H1 (cell line): ENCODE measurements at regions not wholly inside any gene's neighbourhood (a gene's known extent, or its start where the extent isn't known, plus 50 kb on each side); places are given as distances from the start of the nearest gene placed in this dataset.

Experiments
- ASH2L ChIP-seq: fragments of 200-600, 300-600 bp; sonication (generic); IDR thresholded peaks from one replicate; pipeline ENCODE4 v1.7.1; 2017; ENCODE audit warnings: low read length
- CBX8 ChIP-seq: fragments of 300-800, 300-1000 bp; sonication (generic); IDR thresholded peaks from 2 replicates; pipeline ENCODE4 v1.7.1; 2016; ENCODE audit warnings: low read depth, low read length, borderline replicate concordance
- CEBPB ChIP-seq: IDR thresholded peaks from 2 replicates; pipeline ENCODE4 v1.6.1; 2012; ENCODE audit warnings: low read depth, low read length
- CHD1 ChIP-seq: IDR thresholded peaks from 2 replicates; pipeline ENCODE4 v1.6.1; 2012; ENCODE audit warnings: low read depth, low read length, improper control_type of control experiment
- EZH2 ChIP-seq: fragments of 200-600 bp; sonication (generic); IDR thresholded peaks from 2 replicates; pipeline ENCODE4 v1.7.1; 2012; ENCODE audit warnings: low read depth, mild to moderate bottlenecking, moderate library complexity, low read length, inconsistent platforms; ENCODE audit not compliant: severe bottlenecking
- FOSL1 ChIP-seq: IDR thresholded peaks from 2 replicates; pipeline ENCODE4 v1.6.1; 2011; ENCODE audit warnings: mild to moderate bottlenecking, low read depth, low read length, moderate library complexity; ENCODE audit not compliant: insufficient read depth
- POLR2A ChIP-seq, 2 experiments: IDR thresholded peaks; 1 replicate in 1 of 2; 2 replicates in 1 of 2; pipeline ENCODE4 v1.6.1; 2011; ENCODE audit warnings: low read depth in 2 of 2, low read length in 2 of 2, mild to moderate bottlenecking in 2 of 2; ENCODE audit errors: control extremely low read depth in 1 of 2
- RAD21 ChIP-seq, 2 experiments: IDR thresholded peaks in 1 of 2; conservative IDR thresholded peaks in 1 of 2; 2 replicates each; pipeline ENCODE4 v1.6.1; 2011; ENCODE audit warnings: low read depth in 2 of 2, low read length in 2 of 2, improper control_type of control experiment in 1 of 2, inconsistent platforms in 1 of 2, mild to moderate bottlenecking in 1 of 2, moderate library complexity in 1 of 2
- RBBP5 ChIP-seq: IDR thresholded peaks from 2 replicates; pipeline ENCODE4 v1.7.1; 2012; ENCODE audit warnings: low read depth, mild to moderate bottlenecking, inconsistent platforms, low read length, moderate library complexity, borderline replicate concordance
- SP1 ChIP-seq: IDR thresholded peaks from 2 replicates; pipeline ENCODE4 v1.6.1; 2011; ENCODE audit warnings: low read depth, low read length
- TF ChIP-seq, protein P1 (sequence below), 3 experiments: IDR thresholded peaks; 1 replicate in 2 of 3; 2 replicates in 1 of 3; pipeline versions ENCODE4 v1.5.1 to v1.6.1; 2011; ENCODE audit warnings: low read length in 3 of 3, mild to moderate bottlenecking in 3 of 3, inconsistent platforms in 2 of 3, low read depth in 1 of 3, moderate library complexity in 1 of 3; ENCODE audit not compliant: insufficient read depth in 1 of 3; ENCODE audit errors: control extremely low read depth in 1 of 3
- TF ChIP-seq, protein P2 (sequence below): IDR thresholded peaks from 2 replicates; pipeline ENCODE4 v1.6.1; 2012; ENCODE audit warnings: low read length, inconsistent platforms
- TF ChIP-seq, protein P3 (sequence below): IDR thresholded peaks from 2 replicates; pipeline ENCODE4 v1.6.1; 2011; ENCODE audit warnings: low read depth, mild to moderate bottlenecking, low read length; ENCODE audit not compliant: insufficient read depth
- TF ChIP-seq, protein P4 (sequence below): IDR thresholded peaks from 2 replicates; pipeline ENCODE4 v1.6.1; 2012; ENCODE audit warnings: inconsistent platforms

DNA sequence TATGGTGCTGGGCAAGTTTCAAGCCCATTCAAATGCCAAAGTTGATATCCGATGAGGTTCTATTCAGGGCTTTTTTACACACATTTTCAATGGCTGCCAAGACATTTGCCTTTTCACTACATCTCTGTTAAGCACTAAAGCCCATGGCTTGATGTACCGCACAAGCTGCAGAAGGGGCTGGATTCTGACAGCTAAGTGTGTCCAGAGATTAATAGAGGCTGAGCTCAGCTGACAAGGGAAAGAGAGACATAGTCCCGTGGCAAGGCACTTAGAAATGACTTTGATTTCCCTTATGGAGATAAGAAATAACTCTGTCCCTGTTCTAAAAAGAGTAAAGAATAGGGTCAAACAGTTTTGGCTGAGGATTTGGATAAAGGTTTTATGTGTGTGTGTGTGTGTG lies 198.6 kb downstream of the DMRT2 start:
- no peak for TF ChIP-seq RBBP5
- TF ChIP-seq, protein P1, sequence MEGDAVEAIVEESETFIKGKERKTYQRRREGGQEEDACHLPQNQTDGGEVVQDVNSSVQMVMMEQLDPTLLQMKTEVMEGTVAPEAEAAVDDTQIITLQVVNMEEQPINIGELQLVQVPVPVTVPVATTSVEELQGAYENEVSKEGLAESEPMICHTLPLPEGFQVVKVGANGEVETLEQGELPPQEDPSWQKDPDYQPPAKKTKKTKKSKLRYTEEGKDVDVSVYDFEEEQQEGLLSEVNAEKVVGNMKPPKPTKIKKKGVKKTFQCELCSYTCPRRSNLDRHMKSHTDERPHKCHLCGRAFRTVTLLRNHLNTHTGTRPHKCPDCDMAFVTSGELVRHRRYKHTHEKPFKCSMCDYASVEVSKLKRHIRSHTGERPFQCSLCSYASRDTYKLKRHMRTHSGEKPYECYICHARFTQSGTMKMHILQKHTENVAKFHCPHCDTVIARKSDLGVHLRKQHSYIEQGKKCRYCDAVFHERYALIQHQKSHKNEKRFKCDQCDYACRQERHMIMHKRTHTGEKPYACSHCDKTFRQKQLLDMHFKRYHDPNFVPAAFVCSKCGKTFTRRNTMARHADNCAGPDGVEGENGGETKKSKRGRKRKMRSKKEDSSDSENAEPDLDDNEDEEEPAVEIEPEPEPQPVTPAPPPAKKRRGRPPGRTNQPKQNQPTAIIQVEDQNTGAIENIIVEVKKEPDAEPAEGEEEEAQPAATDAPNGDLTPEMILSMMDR (IDR thresholded peaks at IDR 0.05; ENCODE audit: control extremely low read depth in 1 of 3, insufficient read depth in 1 of 3, low read depth in 1 of 3, low read length in 3 of 3), result no peak
- TF ChIP-seq, protein P2, sequence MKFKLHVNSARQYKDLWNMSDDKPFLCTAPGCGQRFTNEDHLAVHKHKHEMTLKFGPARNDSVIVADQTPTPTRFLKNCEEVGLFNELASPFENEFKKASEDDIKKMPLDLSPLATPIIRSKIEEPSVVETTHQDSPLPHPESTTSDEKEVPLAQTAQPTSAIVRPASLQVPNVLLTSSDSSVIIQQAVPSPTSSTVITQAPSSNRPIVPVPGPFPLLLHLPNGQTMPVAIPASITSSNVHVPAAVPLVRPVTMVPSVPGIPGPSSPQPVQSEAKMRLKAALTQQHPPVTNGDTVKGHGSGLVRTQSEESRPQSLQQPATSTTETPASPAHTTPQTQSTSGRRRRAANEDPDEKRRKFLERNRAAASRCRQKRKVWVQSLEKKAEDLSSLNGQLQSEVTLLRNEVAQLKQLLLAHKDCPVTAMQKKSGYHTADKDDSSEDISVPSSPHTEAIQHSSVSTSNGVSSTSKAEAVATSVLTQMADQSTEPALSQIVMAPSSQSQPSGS, result no peak
- TF ChIP-seq SP1, result no peak
- no peak for TF ChIP-seq FOSL1
- TF ChIP-seq POLR2A (IDR thresholded peaks at IDR 0.05; ENCODE audit: control extremely low read depth in 1 of 2, low read depth in 2 of 2, low read length in 2 of 2), result no peak
- no peak for TF ChIP-seq CBX8
- no peak for TF ChIP-seq ASH2L
- no peak for TF ChIP-seq RAD21 (IDR thresholded peaks at IDR 0.05 in 1 of 2, conservative IDR thresholded peaks at IDR 0.05 in 1 of 2; ENCODE audit: low read depth in 2 of 2, low read length in 2 of 2)
- TF ChIP-seq, protein P3, sequence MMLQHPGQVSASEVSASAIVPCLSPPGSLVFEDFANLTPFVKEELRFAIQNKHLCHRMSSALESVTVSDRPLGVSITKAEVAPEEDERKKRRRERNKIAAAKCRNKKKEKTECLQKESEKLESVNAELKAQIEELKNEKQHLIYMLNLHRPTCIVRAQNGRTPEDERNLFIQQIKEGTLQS, result no peak
- TF ChIP-seq, protein P4, sequence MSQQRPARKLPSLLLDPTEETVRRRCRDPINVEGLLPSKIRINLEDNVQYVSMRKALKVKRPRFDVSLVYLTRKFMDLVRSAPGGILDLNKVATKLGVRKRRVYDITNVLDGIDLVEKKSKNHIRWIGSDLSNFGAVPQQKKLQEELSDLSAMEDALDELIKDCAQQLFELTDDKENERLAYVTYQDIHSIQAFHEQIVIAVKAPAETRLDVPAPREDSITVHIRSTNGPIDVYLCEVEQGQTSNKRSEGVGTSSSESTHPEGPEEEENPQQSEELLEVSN, result no peak
- no peak for TF ChIP-seq CEBPB
- TF ChIP-seq EZH2, result no peak
- TF ChIP-seq CHD1, result no peak
